ENCODE measurements at regions not wholly inside any gene's neighbourhood (a gene's known extent, or its start where the extent isn't known, plus 50 kb on each side); places are given as distances from the start of the nearest gene placed in this dataset.

- no peaks in the 10 kb centered on the region for H3K9me2 ChIP-seq (replicated peaks; ENCODE audit: insufficient read depth, low read length)
- no peak overlapping the region for H2AFZ ChIP-seq (ENCODE audit: low read length)
- no peak overlapping the region for H3K9ac ChIP-seq (ENCODE audit: low read length)
- no peaks in the 10 kb centered on the region for H3K9me3 ChIP-seq (replicated peaks; ENCODE audit: insufficient read depth, low read length)
- DNase-seq, result no peak
- H3K4me2 ChIP-seq (ENCODE audit: low read depth, low read length), result no peak overlapping the region
- no peaks in the 10 kb centered on the region for H4K20me1 ChIP-seq (ENCODE audit: insufficient read depth, low read length)
- H3F3A ChIP-seq (ENCODE audit: insufficient read depth, low read length), result no peaks in the 10 kb centered on the region
- H3K79me2 ChIP-seq (ENCODE audit: low read length), result no peaks in the 10 kb centered on the region
- H3K27me3 ChIP-seq (replicated peaks; ENCODE audit: insufficient read depth, low read length), result peaks cover 45% of the 10 kb centered on the region
- no peak for TF ChIP-seq CTCF (IDR thresholded peaks at IDR 0.05; ENCODE audit: low read length)
- no peak for TF ChIP-seq EZH2 (optimal IDR thresholded peaks at IDR 0.05; ENCODE audit: low read depth, low read length)
- no peak for TF ChIP-seq EZH2phosphoT487 (IDR thresholded peaks at IDR 0.05; ENCODE audit: low read length)
- H3K27ac ChIP-seq (ENCODE audit: low read length), result no peak overlapping the region
- H3K4me1 ChIP-seq (ENCODE audit: low read length), result no peaks in the 10 kb centered on the region
- no peaks in the 10 kb centered on the region for H3K36me3 ChIP-seq (replicated peaks; ENCODE audit: insufficient read depth, low read length)
- no peak overlapping the region for H3K4me3 ChIP-seq (ENCODE audit: low read length)
Measured at GRCh38 chr16:86321491-86321890, 188.8 kb upstream of the FOXF1 start.

- no peaks in the 10 kb centered on the region for H3K9me3 ChIP-seq (replicated peaks; ENCODE audit: insufficient read depth, low read length)
- no peak overlapping the region for H3K4me2 ChIP-seq (ENCODE audit: low read depth, low read length)
- DNase-seq, result no peak
- H3K27ac ChIP-seq (ENCODE audit: low read length), result no peak overlapping the region
- no peak for TF ChIP-seq EZH2phosphoT487 (IDR thresholded peaks at IDR 0.05; ENCODE audit: low read length)
- TF ChIP-seq CTCF (IDR thresholded peaks at IDR 0.05; ENCODE audit: low read length), result no peak
- TF ChIP-seq EZH2 (optimal IDR thresholded peaks at IDR 0.05; ENCODE audit: low read depth, low read length), result no peak
- H3K79me2 ChIP-seq (ENCODE audit: low read length), result no peaks in the 10 kb centered on the region
- no peaks in the 10 kb centered on the region for H3F3A ChIP-seq (ENCODE audit: insufficient read depth, low read length)
- H4K20me1 ChIP-seq (ENCODE audit: insufficient read depth, low read length), result no peaks in the 10 kb centered on the region
- no peak overlapping the region for H3K9ac ChIP-seq (ENCODE audit: low read length)
- no peaks in the 10 kb centered on the region for H3K9me2 ChIP-seq (replicated peaks; ENCODE audit: insufficient read depth, low read length)
- no peaks in the 10 kb centered on the region for H3K36me3 ChIP-seq (replicated peaks; ENCODE audit: insufficient read depth, low read length)
- H3K27me3 ChIP-seq (replicated peaks; ENCODE audit: insufficient read depth, low read length), result peaks cover 37% of the 10 kb centered on the region
- no peaks in the 10 kb centered on the region for H3K4me1 ChIP-seq (ENCODE audit: low read length)
- no peak overlapping the region for H2AFZ ChIP-seq (ENCODE audit: low read length)
- H3K4me3 ChIP-seq (ENCODE audit: low read length), result no peak overlapping the region
Measured at GRCh38 chr16:86322283-86322682, 188.0 kb upstream of the FOXF1 start.

GRCh38 chr16:86322806-86323205, 187.5 kb upstream of the FOXF1 start:
- no peak for DNase-seq
- Histone ChIP-seq H3F3A (ENCODE audit: insufficient read depth, low read length) (no peaks in the 10 kb centered on the region), H3K27me3 (replicated peaks; ENCODE audit: insufficient read depth, low read length) (peaks cover 37% of the 10 kb centered on the region), H3K9me2 (replicated peaks; ENCODE audit: insufficient read depth, low read length) (no peaks in the 10 kb centered on the region), H3K36me3 (replicated peaks; ENCODE audit: insufficient read depth, low read length) (no peaks in the 10 kb centered on the region), H3K9me3 (replicated peaks; ENCODE audit: insufficient read depth, low read length) (no peaks in the 10 kb centered on the region), H3K4me3 (ENCODE audit: low read length) (no peak overlapping the region), H3K9ac (ENCODE audit: low read length) (no peak overlapping the region), H3K79me2 (ENCODE audit: low read length) (no peaks in the 10 kb centered on the region), H4K20me1 (ENCODE audit: insufficient read depth, low read length) (no peaks in the 10 kb centered on the region), H3K27ac (ENCODE audit: low read length) (no peak overlapping the region), H2AFZ (ENCODE audit: low read length) (no peak overlapping the region), H3K4me2 (ENCODE audit: low read depth, low read length) (no peak overlapping the region), H3K4me1 (ENCODE audit: low read length) (no peaks in the 10 kb centered on the region)
- TF ChIP-seq EZH2 (optimal IDR thresholded peaks at IDR 0.05; ENCODE audit: low read depth, low read length) (no peak), EZH2phosphoT487 (IDR thresholded peaks at IDR 0.05; ENCODE audit: low read length) (no peak), CTCF (IDR thresholded peaks at IDR 0.05; ENCODE audit: low read length) (no peak)
